Lower lobe of right lung (tissue), 2 donors: ENCODE measurements at regions not wholly inside any gene's neighbourhood (a gene's known extent, or its start where the extent isn't known, plus 50 kb on each side); places are given as distances from the start of the nearest gene placed in this dataset.

ENCODE experiments used
- ATAC-seq, 2 donors: fragments of 200-7000 bp; cut with Tn5 transposase; one replicate each; pipeline ENCODE4 v1.9.1; 2020 to 2022; ENCODE audit warnings: mild to moderate bottlenecking in 2 of 2, moderate library complexity in 2 of 2
- DNase-seq: peaks from one replicate; pipeline ENCODE4 v3.0.0-alpha.2; 2020
- H3K27ac ChIP-seq: fragments of 200-600 bp; one replicate; pipeline ENCODE4 v1.8.0; 2022
- H3K27me3 ChIP-seq: fragments of 200-600 bp; one replicate; pipeline ENCODE4 v1.8.0; 2022; ENCODE audit warnings: low read depth
- H3K36me3 ChIP-seq: fragments of 200-600 bp; one replicate; pipeline ENCODE4 v1.8.0; 2022; ENCODE audit warnings: mild to moderate bottlenecking
- H3K4me1 ChIP-seq: fragments of 200-600 bp; one replicate; pipeline ENCODE4 v1.8.0; 2022
- H3K4me3 ChIP-seq: fragments of 200-600 bp; one replicate; pipeline ENCODE4 v1.8.0; 2022; ENCODE audit warnings: mild to moderate bottlenecking
- H3K9me3 ChIP-seq: fragments of 200-600 bp; one replicate; pipeline ENCODE4 v1.8.0; 2022
- CTCF ChIP-seq: fragments of 200-600 bp; IDR thresholded peaks from one replicate; pipeline ENCODE4 v1.8.0; 2022; ENCODE audit warnings: antibody characterized with exemption, mild to moderate bottlenecking
- intact Hi-C: fragments of 100-400 bp; cut with DNase I; formaldehyde crosslinking; loops from one replicate; pipeline ENCODE4 v1.11.0; 2022
- donor health status: DM: no; HTN: yes; CAD: no; lungs with severe emphysema.

GRCh38 chr7:18395868-18396267 is 99.7 kb upstream of the HDAC9 start:
- DNase-seq (no peak), ATAC-seq (no peak)
- no peaks in the 10 kb centered on the region for H3K27me3 ChIP-seq
- no peak overlapping the region for H3K4me3 ChIP-seq
- H3K27ac ChIP-seq, result no peak overlapping the region
- no peaks in the 10 kb centered on the region for H3K9me3 ChIP-seq
- intact Hi-C loops, result no loop called here
- peaks cover 2% of the 10 kb centered on the region for H3K4me1 ChIP-seq
- no peak for TF ChIP-seq CTCF
- no peaks in the 10 kb centered on the region for H3K36me3 ChIP-seq

- DNase-seq, result no peak
- H3K27ac ChIP-seq, result no peak overlapping the region
- no peak overlapping the region for H3K4me3 ChIP-seq
- H3K27me3 ChIP-seq, result no peaks in the 10 kb centered on the region
- intact Hi-C loops, result no loop called here
- ATAC-seq, result no peak
- no peaks in the 10 kb centered on the region for H3K9me3 ChIP-seq
- no peak for TF ChIP-seq CTCF
- H3K4me1 ChIP-seq, result no peaks in the 10 kb centered on the region
- no peaks in the 10 kb centered on the region for H3K36me3 ChIP-seq
These were observed 98.6 kb upstream of the HDAC9 start for GRCh38 chr7:18396953-18397352.

GRCh38 chr7:18399436-18400235 is 95.9 kb upstream of the HDAC9 start:
- no peak overlapping the region for H3K4me3 ChIP-seq
- no peak overlapping the region for H3K27ac ChIP-seq
- no peak for TF ChIP-seq CTCF
- no peaks in the 10 kb centered on the region for H3K27me3 ChIP-seq
- intact Hi-C loops, result no loop called here
- H3K9me3 ChIP-seq, result no peaks in the 10 kb centered on the region
- DNase-seq (no peak), ATAC-seq (no peak)
- H3K4me1 ChIP-seq, result no peaks in the 10 kb centered on the region
- H3K36me3 ChIP-seq, result no peaks in the 10 kb centered on the region

GRCh38 chr7:18400275-18400674 is 95.3 kb upstream of the HDAC9 start:
- no peaks in the 10 kb centered on the region for H3K4me1 ChIP-seq
- no peak for TF ChIP-seq CTCF
- no peaks in the 10 kb centered on the region for H3K27me3 ChIP-seq
- intact Hi-C loops, result no loop called here
- H3K4me3 ChIP-seq, result no peak overlapping the region
- H3K27ac ChIP-seq, result no peak overlapping the region
- no peak for ATAC-seq
- H3K36me3 ChIP-seq, result no peaks in the 10 kb centered on the region
- DNase-seq, result no peak
- H3K9me3 ChIP-seq, result no peaks in the 10 kb centered on the region

- intact Hi-C loops, result no loop called here
- no peak overlapping the region for H3K4me3 ChIP-seq
- TF ChIP-seq CTCF, result no peak
- DNase-seq (no peak), ATAC-seq (no peak)
- no peak overlapping the region for H3K27ac ChIP-seq
- H3K27me3 ChIP-seq, result no peaks in the 10 kb centered on the region
- H3K4me1 ChIP-seq, result no peaks in the 10 kb centered on the region
- no peaks in the 10 kb centered on the region for H3K36me3 ChIP-seq
- no peaks in the 10 kb centered on the region for H3K9me3 ChIP-seq
These were observed 94.8 kb upstream of the HDAC9 start for GRCh38 chr7:18400726-18401125.
